GM10266 (cell line): ENCODE measurements at regions not wholly inside any gene's neighbourhood (a gene's known extent, or its start where the extent isn't known, plus 50 kb on each side); places are given as distances from the start of the nearest gene placed in this dataset.
"Not testable (repeated sequence)": the region's sequence is repeated elsewhere in the genome, so short reads cannot be mapped to it uniquely, and the experiment has no call there.

Experiments used
- DNase-seq: peaks from one replicate; pipeline ENCODE4 v3.0.0; 2012; ENCODE audit errors: extremely low spot score
- TF ChIP-seq, protein P1 (sequence below): IDR thresholded peaks from 2 replicates; pipeline ENCODE4 v1.5.1; 2012; ENCODE audit warnings: mild to moderate bottlenecking, low read depth; ENCODE audit not compliant: control insufficient read depth, insufficient read depth; ENCODE audit errors: missing control alignments

- TF ChIP-seq, protein P1, sequence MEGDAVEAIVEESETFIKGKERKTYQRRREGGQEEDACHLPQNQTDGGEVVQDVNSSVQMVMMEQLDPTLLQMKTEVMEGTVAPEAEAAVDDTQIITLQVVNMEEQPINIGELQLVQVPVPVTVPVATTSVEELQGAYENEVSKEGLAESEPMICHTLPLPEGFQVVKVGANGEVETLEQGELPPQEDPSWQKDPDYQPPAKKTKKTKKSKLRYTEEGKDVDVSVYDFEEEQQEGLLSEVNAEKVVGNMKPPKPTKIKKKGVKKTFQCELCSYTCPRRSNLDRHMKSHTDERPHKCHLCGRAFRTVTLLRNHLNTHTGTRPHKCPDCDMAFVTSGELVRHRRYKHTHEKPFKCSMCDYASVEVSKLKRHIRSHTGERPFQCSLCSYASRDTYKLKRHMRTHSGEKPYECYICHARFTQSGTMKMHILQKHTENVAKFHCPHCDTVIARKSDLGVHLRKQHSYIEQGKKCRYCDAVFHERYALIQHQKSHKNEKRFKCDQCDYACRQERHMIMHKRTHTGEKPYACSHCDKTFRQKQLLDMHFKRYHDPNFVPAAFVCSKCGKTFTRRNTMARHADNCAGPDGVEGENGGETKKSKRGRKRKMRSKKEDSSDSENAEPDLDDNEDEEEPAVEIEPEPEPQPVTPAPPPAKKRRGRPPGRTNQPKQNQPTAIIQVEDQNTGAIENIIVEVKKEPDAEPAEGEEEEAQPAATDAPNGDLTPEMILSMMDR, result no peak
- peak; percentile 11 for DNase-seq
Observed at GRCh38 chrX:13167481-13168231, 123.2 kb upstream of the FAM9C start.

DNA sequence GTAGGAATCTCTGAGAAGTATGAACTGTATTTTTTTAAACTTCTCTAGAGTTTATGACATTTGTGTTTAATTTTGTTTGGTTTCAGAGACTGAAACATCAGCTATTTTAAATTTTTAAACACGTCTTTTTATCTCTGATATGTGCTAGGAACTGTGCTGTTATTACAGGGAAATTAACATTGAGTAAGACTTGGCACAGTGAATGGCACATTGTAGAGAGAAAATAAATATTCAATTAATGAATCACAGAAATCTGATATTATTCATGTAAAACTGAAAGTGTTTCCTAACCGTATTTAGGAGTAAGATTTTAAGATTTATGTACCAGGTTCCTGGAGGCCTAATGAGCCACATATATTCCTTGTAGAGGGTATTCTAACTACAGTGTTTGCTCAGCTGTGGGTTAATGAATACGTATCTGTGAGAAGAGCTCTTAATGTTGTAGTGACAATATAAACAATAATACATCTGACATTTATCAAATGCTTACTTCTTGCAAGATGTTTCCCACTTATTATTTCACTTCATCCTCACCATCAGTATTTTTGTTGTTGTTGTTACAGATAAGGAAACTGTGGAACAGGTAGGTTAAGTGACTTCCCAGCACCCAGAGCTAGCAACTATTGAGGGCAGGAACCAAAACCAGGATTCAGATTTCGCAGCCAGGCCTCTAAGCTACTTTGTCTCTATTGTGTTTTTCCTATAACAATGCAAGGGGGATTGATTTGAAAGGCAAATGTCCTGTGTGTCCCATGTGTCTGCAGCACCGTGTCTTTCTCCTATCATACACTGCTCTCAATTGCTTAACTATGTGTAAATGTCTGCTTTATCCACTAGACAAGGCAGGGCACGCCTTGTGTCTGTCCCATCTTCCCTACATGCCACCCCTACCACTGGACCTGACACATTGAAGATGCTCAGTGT lies 121.1 kb upstream of the FAM9C start:
- TF ChIP-seq, protein P1, result no peak
- DNase-seq, result no peak

- TF ChIP-seq, protein P1, result no peak
- no peak for DNase-seq
Observed at GRCh38 chrX:13164611-13165010, 120.2 kb upstream of the FAM9C start.

GRCh38 chrX:13162772-13163410 lies 118.5 kb upstream of the FAM9C start:
- no peak for DNase-seq
- TF ChIP-seq, protein P1, result no peak

GRCh38 chrX:13159886-13160285 lies 115.5 kb upstream of the FAM9C start:
- TF ChIP-seq, protein P1, result no peak
- DNase-seq, result no peak

DNA sequence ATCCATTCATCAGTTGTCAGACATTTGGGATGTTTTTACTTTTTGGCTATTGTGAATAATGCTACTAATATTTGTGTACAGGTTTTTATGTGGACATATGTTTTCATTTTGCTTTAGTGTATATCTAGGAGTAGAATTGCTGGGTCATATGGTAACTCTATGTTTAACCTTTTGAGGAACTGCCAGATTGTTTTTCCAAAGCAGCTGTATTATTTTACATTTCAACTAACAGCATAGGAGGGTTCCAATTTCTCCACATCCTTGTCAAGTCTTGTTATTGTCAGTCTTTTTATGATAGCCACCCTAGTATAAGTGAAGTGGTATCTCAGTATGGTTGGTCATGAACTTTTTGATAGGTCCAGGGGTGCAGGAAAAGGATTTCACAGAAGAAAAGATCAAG lies 114.5 kb upstream of the FAM9C start:
- DNase-seq, result no peak
- TF ChIP-seq, protein P1, result no peak

- not testable (repeated sequence) for DNase-seq
Observed at GRCh38 chrX:13155550-13155949, 111.1 kb upstream of the FAM9C start.
